ENCODE measurements at regions not wholly inside any gene's neighbourhood (a gene's known extent, or its start where the extent isn't known, plus 50 kb on each side); places are given as distances from the start of the nearest gene placed in this dataset.

- TF ChIP-seq CTCF (IDR thresholded peaks at IDR 0.05; ENCODE audit: low read depth, low read length) = no peak
- DNase-seq (ENCODE audit: extremely low read depth, low read depth) = no peak
These were observed 100.1 kb downstream of the CPN2 start for GRCh38 chr3:194251007-194251406.

GRCh38 chr3:194251461-194251860 lies 99.7 kb downstream of the CPN2 start:
- DNase-seq (ENCODE audit: extremely low read depth, low read depth) = no peak

GRCh38 chr3:194251891-194252560 lies 99.1 kb downstream of the CPN2 start:
- no peak for DNase-seq (ENCODE audit: extremely low read depth, low read depth)

More at GRCh38 chr3:194251461-194251860, 99.7 kb downstream of the CPN2 start:
- TF ChIP-seq CTCF (IDR thresholded peaks at IDR 0.05; ENCODE audit: low read depth, low read length) = no peak

GRCh38 chr3:194253270-194253669 lies 97.9 kb downstream of the CPN2 start:
- no peak for DNase-seq (ENCODE audit: extremely low read depth, low read depth)
- no peak for TF ChIP-seq CTCF (IDR thresholded peaks at IDR 0.05; ENCODE audit: low read depth, low read length)

More at GRCh38 chr3:194251891-194252560, 99.1 kb downstream of the CPN2 start:
- TF ChIP-seq CTCF (IDR thresholded peaks at IDR 0.05; ENCODE audit: low read depth, low read length) = no peak

GRCh38 chr3:194254040-194254439 lies 97.1 kb downstream of the CPN2 start:
- TF ChIP-seq CTCF (IDR thresholded peaks at IDR 0.05; ENCODE audit: low read depth, low read length) = no peak

GRCh38 chr3:194255252-194256039 lies 95.7 kb downstream of the CPN2 start:
- no peak for DNase-seq (ENCODE audit: extremely low read depth, low read depth)
- TF ChIP-seq CTCF (IDR thresholded peaks at IDR 0.05; ENCODE audit: low read depth, low read length) = no peak

More at GRCh38 chr3:194254040-194254439, 97.1 kb downstream of the CPN2 start:
- DNase-seq (ENCODE audit: extremely low read depth, low read depth) = no peak

All from AG09319 (cell line).